ENCODE measurements at regions not wholly inside any gene's neighbourhood (a gene's known extent, or its start where the extent isn't known, plus 50 kb on each side); places are given as distances from the start of the nearest gene placed in this dataset.

DNA sequence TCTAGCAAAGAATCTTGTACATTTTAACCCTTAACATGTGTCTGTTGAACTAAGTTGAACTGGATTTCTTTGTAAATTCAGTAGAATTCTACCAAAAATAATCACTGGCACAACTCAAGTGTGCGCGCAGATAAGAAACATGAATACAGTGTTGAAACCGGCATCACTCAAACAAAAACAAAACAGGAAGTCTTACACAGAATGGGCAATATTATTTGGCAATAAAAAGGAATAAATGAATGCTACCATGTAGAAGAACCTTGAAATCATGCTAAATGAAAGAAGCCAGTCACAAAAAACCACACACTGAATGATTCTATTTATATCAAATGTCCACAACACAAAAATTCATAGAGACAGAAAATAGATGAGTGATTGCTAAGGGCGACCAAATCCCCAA lies 102.9 kb upstream of the ZFHX3 start:
- TF ChIP-seq, protein P1, sequence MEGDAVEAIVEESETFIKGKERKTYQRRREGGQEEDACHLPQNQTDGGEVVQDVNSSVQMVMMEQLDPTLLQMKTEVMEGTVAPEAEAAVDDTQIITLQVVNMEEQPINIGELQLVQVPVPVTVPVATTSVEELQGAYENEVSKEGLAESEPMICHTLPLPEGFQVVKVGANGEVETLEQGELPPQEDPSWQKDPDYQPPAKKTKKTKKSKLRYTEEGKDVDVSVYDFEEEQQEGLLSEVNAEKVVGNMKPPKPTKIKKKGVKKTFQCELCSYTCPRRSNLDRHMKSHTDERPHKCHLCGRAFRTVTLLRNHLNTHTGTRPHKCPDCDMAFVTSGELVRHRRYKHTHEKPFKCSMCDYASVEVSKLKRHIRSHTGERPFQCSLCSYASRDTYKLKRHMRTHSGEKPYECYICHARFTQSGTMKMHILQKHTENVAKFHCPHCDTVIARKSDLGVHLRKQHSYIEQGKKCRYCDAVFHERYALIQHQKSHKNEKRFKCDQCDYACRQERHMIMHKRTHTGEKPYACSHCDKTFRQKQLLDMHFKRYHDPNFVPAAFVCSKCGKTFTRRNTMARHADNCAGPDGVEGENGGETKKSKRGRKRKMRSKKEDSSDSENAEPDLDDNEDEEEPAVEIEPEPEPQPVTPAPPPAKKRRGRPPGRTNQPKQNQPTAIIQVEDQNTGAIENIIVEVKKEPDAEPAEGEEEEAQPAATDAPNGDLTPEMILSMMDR (conservative IDR thresholded peaks at IDR 0.05), result no peak
- no peak for TF ChIP-seq ZFX (IDR thresholded peaks at IDR 0.05)

Measured in C4-2B (cell line).